B cell (primary cell): ENCODE measurements at regions not wholly inside any gene's neighbourhood (a gene's known extent, or its start where the extent isn't known, plus 50 kb on each side); places are given as distances from the start of the nearest gene placed in this dataset.

Experiments used
- CTCF ChIP-seq: fragments of 200-600 bp; IDR thresholded peaks from one replicate; pipeline ENCODE4 v1.8.0; 2022; ENCODE audit warnings: antibody characterized with exemption, mild to moderate bottlenecking
- EZH2 ChIP-seq: IDR thresholded peaks from 2 replicates; pipeline ENCODE4 v1.6.1; 2012; ENCODE audit warnings: borderline replicate concordance, low read depth, mild to moderate bottlenecking, moderate library complexity, low read length; ENCODE audit not compliant: insufficient read depth, poor library complexity, severe bottlenecking

GRCh38 chr2:103817746-103818145 is 1036.2 kb upstream of the POU3F3 start:
- no peak for TF ChIP-seq CTCF
- TF ChIP-seq EZH2 = no peak
